AG09319 (cell line): ENCODE measurements at regions not wholly inside any gene's neighbourhood (a gene's known extent, or its start where the extent isn't known, plus 50 kb on each side); places are given as distances from the start of the nearest gene placed in this dataset.

Source experiments
- DNase-seq: peaks from one replicate; pipeline ENCODE4 v3.0.0-alpha.2; 2010; ENCODE audit warnings: low read depth; ENCODE audit errors: extremely low read depth
- CTCF ChIP-seq: IDR thresholded peaks from 2 replicates; pipeline ENCODE4 v1.5.1; 2011; ENCODE audit warnings: low read depth, mild to moderate bottlenecking, inconsistent platforms, low read length, moderate library complexity

GRCh38 chr12:16730772-16731171, 124.8 kb upstream of the LMO3 start:
- no peak for DNase-seq
- no peak for TF ChIP-seq CTCF

GRCh38 chr12:16726879-16727278, 120.9 kb upstream of the LMO3 start:
- no peak for DNase-seq
- no peak for TF ChIP-seq CTCF

- no peak for DNase-seq
Measured at GRCh38 chr12:16719713-16720416, 113.9 kb upstream of the LMO3 start.

GRCh38 chr12:16716928-16717327, 111.0 kb upstream of the LMO3 start:
- DNase-seq, result no peak
- no peak for TF ChIP-seq CTCF

More at GRCh38 chr12:16719713-16720416, 113.9 kb upstream of the LMO3 start:
- TF ChIP-seq CTCF, result no peak

- no peak for TF ChIP-seq CTCF
- DNase-seq, result no peak
Measured at GRCh38 chr12:16692099-16692498, 86.1 kb upstream of the LMO3 start.

GRCh38 chr12:16691624-16692023, 85.7 kb upstream of the LMO3 start:
- no peak for DNase-seq
- TF ChIP-seq CTCF, result no peak

- no peak for DNase-seq
- TF ChIP-seq CTCF, result no peak
Measured at GRCh38 chr12:16688200-16688599, 82.2 kb upstream of the LMO3 start.
